ENCODE measurements at regions not wholly inside any gene's neighbourhood (a gene's known extent, or its start where the extent isn't known, plus 50 kb on each side); places are given as distances from the start of the nearest gene placed in this dataset.
"Not testable (repeated sequence)": the region's sequence is repeated elsewhere in the genome, so short reads cannot be mapped to it uniquely, and the experiment has no call there.

DNA sequence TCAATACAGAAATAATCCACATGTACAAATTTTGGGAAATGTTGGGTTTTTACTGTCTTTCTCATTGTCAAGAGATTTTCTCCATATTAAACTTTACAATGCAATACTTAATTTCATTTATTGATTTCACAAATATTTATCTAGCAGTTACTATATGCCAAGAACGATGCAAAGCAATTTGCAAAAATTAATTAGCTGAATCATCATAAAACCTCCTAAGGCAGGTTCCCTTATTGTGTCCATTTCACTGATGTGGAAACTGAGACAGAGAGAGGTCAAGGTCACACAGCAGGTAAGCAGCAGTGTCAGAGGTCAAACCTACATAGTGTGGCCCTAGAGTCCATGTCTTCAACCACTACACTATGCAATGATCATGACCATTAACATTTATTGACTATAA, 286.8 kb upstream of the AUTS2 start:
- DNase-seq (ENCODE audit: low spot score), result no peak
- H3K4me1 ChIP-seq (ENCODE audit: insufficient read depth), result no peaks in the 10 kb centered on the region

DNA sequence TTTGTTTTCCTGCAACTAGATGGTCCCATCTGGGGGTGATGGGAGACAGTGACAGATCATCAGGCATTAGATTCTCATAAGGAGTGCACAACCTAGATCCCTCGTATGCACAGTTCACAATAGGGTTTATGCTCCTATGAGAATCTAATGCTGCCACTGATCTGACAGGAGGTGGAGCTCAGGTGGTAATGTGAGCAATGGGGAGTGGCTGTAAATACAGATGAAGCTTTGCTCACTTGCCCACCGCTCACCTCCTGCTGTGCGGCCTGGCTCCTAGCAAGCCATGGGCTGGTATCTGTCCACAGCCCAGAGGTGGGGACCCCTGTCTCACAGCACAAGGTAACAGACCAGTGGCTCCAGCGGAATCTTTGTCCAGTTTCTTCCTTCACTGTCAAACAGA, 284.4 kb upstream of the AUTS2 start:
- not testable (repeated sequence) for H3K4me3 Mint-ChIP-seq; H3K27ac Mint-ChIP-seq; H3F3A ChIP-seq (replicated peaks; ENCODE audit: low read depth); H3K4me1 Mint-ChIP-seq; DNase-seq (ENCODE audit: low spot score); H3K4me1 ChIP-seq (ENCODE audit: insufficient read depth); H3K36me3 ChIP-seq (ENCODE audit: insufficient read depth); H3K4me3 ChIP-seq; ATAC-seq; H3K27me3 Mint-ChIP-seq (ENCODE audit: insufficient read depth, low read depth, poor library complexity); H3K27me3 ChIP-seq (ENCODE audit: insufficient read depth); H3K27ac ChIP-seq (ENCODE audit: low read depth); H3K9me2 ChIP-seq (ENCODE audit: insufficient read depth); H4K20me1 ChIP-seq (replicated peaks; ENCODE audit: insufficient read depth); H3K4me2 ChIP-seq; H3K79me2 ChIP-seq (replicated peaks; ENCODE audit: insufficient read depth); H2AFZ ChIP-seq
- Mint-ChIP-seq H3K9me3 (peaks cover 85% of the 10 kb centered on the region), H3K36me3 (ENCODE audit: low read depth) (peaks cover 27% of the 10 kb centered on the region)

More for the DNA sequence above, 286.8 kb upstream of the AUTS2 start:
- TF ChIP-seq, protein P1, sequence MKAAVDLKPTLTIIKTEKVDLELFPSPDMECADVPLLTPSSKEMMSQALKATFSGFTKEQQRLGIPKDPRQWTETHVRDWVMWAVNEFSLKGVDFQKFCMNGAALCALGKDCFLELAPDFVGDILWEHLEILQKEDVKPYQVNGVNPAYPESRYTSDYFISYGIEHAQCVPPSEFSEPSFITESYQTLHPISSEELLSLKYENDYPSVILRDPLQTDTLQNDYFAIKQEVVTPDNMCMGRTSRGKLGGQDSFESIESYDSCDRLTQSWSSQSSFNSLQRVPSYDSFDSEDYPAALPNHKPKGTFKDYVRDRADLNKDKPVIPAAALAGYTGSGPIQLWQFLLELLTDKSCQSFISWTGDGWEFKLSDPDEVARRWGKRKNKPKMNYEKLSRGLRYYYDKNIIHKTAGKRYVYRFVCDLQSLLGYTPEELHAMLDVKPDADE (IDR thresholded peaks at IDR 0.05), result no peak
- Histone ChIP-seq H3K27ac (ENCODE audit: low read depth) (no peak overlapping the region), H3K36me3 (ENCODE audit: insufficient read depth) (no peaks in the 10 kb centered on the region), H3K27me3 (ENCODE audit: insufficient read depth) (no peaks in the 10 kb centered on the region), H3K9me2 (ENCODE audit: insufficient read depth) (no peaks in the 10 kb centered on the region), H3K79me2 (replicated peaks; ENCODE audit: insufficient read depth) (no peaks in the 10 kb centered on the region), H2AFZ (no peak overlapping the region), H4K20me1 (replicated peaks; ENCODE audit: insufficient read depth) (no peaks in the 10 kb centered on the region), H3K4me3 (no peak overlapping the region), H3F3A (replicated peaks; ENCODE audit: low read depth) (no peaks in the 10 kb centered on the region), H3K4me2 (no peak overlapping the region)
- Mint-ChIP-seq H3K36me3 (ENCODE audit: low read depth) (peaks cover 15% of the 10 kb centered on the region), H3K9me3 (peaks cover 83% of the 10 kb centered on the region), H3K4me3 (no peak overlapping the region), H3K27ac (no peak overlapping the region), H3K27me3 (ENCODE audit: insufficient read depth, low read depth, poor library complexity) (peaks cover 4% of the 10 kb centered on the region), H3K4me1 (no peaks in the 10 kb centered on the region)
- no peak for ATAC-seq

- no peaks in the 10 kb centered on the region for H3K9me2 ChIP-seq (ENCODE audit: insufficient read depth)
- H3K4me3 ChIP-seq, result no peak overlapping the region
- H3K36me3 ChIP-seq (ENCODE audit: insufficient read depth), result no peaks in the 10 kb centered on the region
- H3K4me2 ChIP-seq, result no peak overlapping the region
- H2AFZ ChIP-seq, result no peak overlapping the region
- no peaks in the 10 kb centered on the region for H3K4me1 ChIP-seq (ENCODE audit: insufficient read depth)
- ATAC-seq, result no peak
- H4K20me1 ChIP-seq (replicated peaks; ENCODE audit: insufficient read depth), result no peaks in the 10 kb centered on the region
- H3K9me3 Mint-ChIP-seq, result peaks cover 94% of the 10 kb centered on the region
- H3K27me3 ChIP-seq (ENCODE audit: insufficient read depth), result no peaks in the 10 kb centered on the region
- no peaks in the 10 kb centered on the region for H3F3A ChIP-seq (replicated peaks; ENCODE audit: low read depth)
- H3K27me3 Mint-ChIP-seq (ENCODE audit: insufficient read depth, low read depth, poor library complexity), result peaks cover 4% of the 10 kb centered on the region
- no peak overlapping the region for H3K4me3 Mint-ChIP-seq
- no peak overlapping the region for H3K27ac ChIP-seq (ENCODE audit: low read depth)
- no peak for DNase-seq (ENCODE audit: low spot score)
- peaks cover 32% of the 10 kb centered on the region for H3K36me3 Mint-ChIP-seq (ENCODE audit: low read depth)
- no peaks in the 10 kb centered on the region for H3K79me2 ChIP-seq (replicated peaks; ENCODE audit: insufficient read depth)
- no peaks in the 10 kb centered on the region for H3K4me1 Mint-ChIP-seq
- no peak overlapping the region for H3K27ac Mint-ChIP-seq
- TF ChIP-seq, protein P2, sequence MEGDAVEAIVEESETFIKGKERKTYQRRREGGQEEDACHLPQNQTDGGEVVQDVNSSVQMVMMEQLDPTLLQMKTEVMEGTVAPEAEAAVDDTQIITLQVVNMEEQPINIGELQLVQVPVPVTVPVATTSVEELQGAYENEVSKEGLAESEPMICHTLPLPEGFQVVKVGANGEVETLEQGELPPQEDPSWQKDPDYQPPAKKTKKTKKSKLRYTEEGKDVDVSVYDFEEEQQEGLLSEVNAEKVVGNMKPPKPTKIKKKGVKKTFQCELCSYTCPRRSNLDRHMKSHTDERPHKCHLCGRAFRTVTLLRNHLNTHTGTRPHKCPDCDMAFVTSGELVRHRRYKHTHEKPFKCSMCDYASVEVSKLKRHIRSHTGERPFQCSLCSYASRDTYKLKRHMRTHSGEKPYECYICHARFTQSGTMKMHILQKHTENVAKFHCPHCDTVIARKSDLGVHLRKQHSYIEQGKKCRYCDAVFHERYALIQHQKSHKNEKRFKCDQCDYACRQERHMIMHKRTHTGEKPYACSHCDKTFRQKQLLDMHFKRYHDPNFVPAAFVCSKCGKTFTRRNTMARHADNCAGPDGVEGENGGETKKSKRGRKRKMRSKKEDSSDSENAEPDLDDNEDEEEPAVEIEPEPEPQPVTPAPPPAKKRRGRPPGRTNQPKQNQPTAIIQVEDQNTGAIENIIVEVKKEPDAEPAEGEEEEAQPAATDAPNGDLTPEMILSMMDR (conservative IDR thresholded peaks at IDR 0.05; ENCODE audit: low read depth in 2 of 2), result no peak
- TF ChIP-seq STAT1 (IDR thresholded peaks at IDR 0.05; ENCODE audit: unreplicated experiment) (no peak), EZH2phosphoT487 (IDR thresholded peaks at IDR 0.05; ENCODE audit: unreplicated experiment) (no peak), JUNB (IDR thresholded peaks at IDR 0.05; ENCODE audit: unreplicated experiment) (no peak), REST (IDR thresholded peaks at IDR 0.05; ENCODE audit: unreplicated experiment) (no peak), EZH2 (IDR thresholded peaks at IDR 0.05; ENCODE audit: low read depth, unreplicated experiment) (no peak), NANOG (IDR thresholded peaks at IDR 0.05; ENCODE audit: borderline replicate concordance) (no peak)
- TF ChIP-seq, protein P1 (IDR thresholded peaks at IDR 0.05), result no peak
Observed at GRCh38 chr7:69318794-69319193, 279.5 kb upstream of the AUTS2 start.
